Suprapubic skin (tissue), 4 donors: ENCODE measurements at regions not wholly inside any gene's neighbourhood (a gene's known extent, or its start where the extent isn't known, plus 50 kb on each side); places are given as distances from the start of the nearest gene placed in this dataset.

ENCODE experiments used
- DNase-seq, 2 donors: peaks; one replicate each; pipeline ENCODE4 v3.0.0-alpha.2; 2019; ENCODE audit warnings: low spot score in 2 of 2
- H3K27ac ChIP-seq: fragments of 200-600 bp; sonication (generic); one replicate; pipeline ENCODE4 v1.5.1; 2019
- H3K27me3 ChIP-seq: fragments of 200-600 bp; sonication (generic); one replicate; pipeline ENCODE4 v1.5.1; 2019
- H3K36me3 ChIP-seq: fragments of 200-600 bp; sonication (generic); one replicate; pipeline ENCODE4 v1.5.1; 2019
- H3K4me1 ChIP-seq: fragments of 200-600 bp; sonication (generic); one replicate; pipeline ENCODE4 v1.5.1; 2019
- H3K4me3 ChIP-seq: fragments of 200-600 bp; sonication (generic); one replicate; pipeline ENCODE4 v1.5.1; 2019; ENCODE audit warnings: mild to moderate bottlenecking
- H3K9me3 ChIP-seq: fragments of 200-600 bp; sonication (generic); one replicate; pipeline ENCODE4 v1.5.1; 2019
- CTCF ChIP-seq, 2 donors: fragments of 200-600 bp in 1 of 2; fragments of 450-650 bp in 1 of 2; sonication (generic) in 1 of 2; IDR thresholded peaks; one replicate each; pipeline ENCODE4 v1.5.1; 2016 to 2019; ENCODE audit warnings: antibody characterized with exemption in 2 of 2, mild to moderate bottlenecking in 1 of 2, moderate library complexity in 1 of 2
- EP300 ChIP-seq: sonication (generic); formaldehyde crosslinking; IDR thresholded peaks from one replicate; pipeline ENCODE4 v1.6.1; 2017; ENCODE audit warnings: antibody characterized with exemption
- POLR2A ChIP-seq, 2 donors: fragments of 450-650 bp; IDR thresholded peaks; one replicate each; pipeline ENCODE4 v1.6.1; 2017; ENCODE audit warnings: antibody characterized with exemption in 2 of 2, mild to moderate bottlenecking in 2 of 2, moderate library complexity in 2 of 2
- POLR2AphosphoS5 ChIP-seq, 3 donors: sonication (generic); formaldehyde crosslinking; IDR thresholded peaks; one replicate each; pipeline ENCODE4 v1.6.1; 2017; ENCODE audit warnings: antibody characterized with exemption in 3 of 3
- WGBS: methylation state at CpG from one replicate; pipeline ENCODE4 v1.1.5; 2018; 5-methylcytosine and 5-hydroxymethylcytosine counted together

DNA sequence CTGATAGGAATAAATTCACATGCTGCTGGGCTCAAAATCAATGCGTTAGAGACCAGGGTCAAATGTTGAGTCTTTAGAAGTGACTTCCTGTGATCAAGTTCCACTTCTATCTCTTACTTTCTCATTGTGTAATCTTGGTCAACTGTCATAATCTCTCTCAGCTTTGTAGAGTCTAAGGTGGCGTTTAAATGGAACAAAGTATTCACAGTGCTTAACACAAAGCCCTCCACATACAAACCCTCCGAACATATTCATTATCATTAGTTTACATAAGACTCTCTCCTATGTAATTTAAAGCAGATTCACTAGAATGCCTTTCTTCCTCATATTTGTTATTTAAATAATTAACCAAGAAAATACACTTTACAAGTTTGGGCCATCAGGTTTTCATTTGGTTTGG, 1044.1 kb downstream of the EFNB2 start:
- no peak overlapping the region for H3K4me3 ChIP-seq
- H3K9me3 ChIP-seq, result no peaks in the 10 kb centered on the region
- 90% methylated on average over 3 of the region's 3 CpGs for WGBS
- no peaks in the 10 kb centered on the region for H3K27me3 ChIP-seq
- no peaks in the 10 kb centered on the region for H3K36me3 ChIP-seq
- no peak for DNase-seq
- no peaks in the 10 kb centered on the region for H3K4me1 ChIP-seq
- H3K27ac ChIP-seq, result no peak overlapping the region
- no peak for TF ChIP-seq EP300
- no peak for TF ChIP-seq POLR2AphosphoS5 (IDR thresholded peaks at IDR 0.05)
- TF ChIP-seq POLR2A (IDR thresholded peaks at IDR 0.05), result no peak
- TF ChIP-seq CTCF (IDR thresholded peaks at IDR 0.05), result no peak

DNA sequence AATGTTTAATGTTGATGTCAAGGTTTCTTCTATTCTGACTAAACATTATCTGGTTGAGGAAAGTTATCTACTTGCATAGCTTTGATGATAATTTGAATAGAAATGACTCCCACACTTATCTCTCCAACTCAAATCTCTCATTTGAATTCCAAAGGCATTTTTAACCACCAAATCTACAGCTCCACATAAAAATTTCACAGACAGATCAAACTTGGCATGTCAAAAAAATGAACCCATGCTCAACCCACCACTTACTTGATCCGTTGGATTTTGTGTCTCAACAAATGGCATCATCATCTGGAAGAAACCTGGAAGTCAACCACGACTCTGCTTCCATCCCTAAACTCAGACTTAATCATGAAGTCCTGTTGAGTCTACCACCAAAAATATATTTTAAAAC, 1050.4 kb downstream of the EFNB2 start:
- TF ChIP-seq EP300 (no peak), POLR2A (IDR thresholded peaks at IDR 0.05) (no peak), CTCF (IDR thresholded peaks at IDR 0.05) (no peak), POLR2AphosphoS5 (IDR thresholded peaks at IDR 0.05) (no peak)
- 70% methylated on average over 2 of the region's 2 CpGs for WGBS
- Histone ChIP-seq H3K27me3 (no peaks in the 10 kb centered on the region), H3K27ac (no peak overlapping the region), H3K9me3 (no peaks in the 10 kb centered on the region), H3K36me3 (no peaks in the 10 kb centered on the region), H3K4me3 (no peak overlapping the region), H3K4me1 (no peaks in the 10 kb centered on the region)
- DNase-seq, result no peak

DNA sequence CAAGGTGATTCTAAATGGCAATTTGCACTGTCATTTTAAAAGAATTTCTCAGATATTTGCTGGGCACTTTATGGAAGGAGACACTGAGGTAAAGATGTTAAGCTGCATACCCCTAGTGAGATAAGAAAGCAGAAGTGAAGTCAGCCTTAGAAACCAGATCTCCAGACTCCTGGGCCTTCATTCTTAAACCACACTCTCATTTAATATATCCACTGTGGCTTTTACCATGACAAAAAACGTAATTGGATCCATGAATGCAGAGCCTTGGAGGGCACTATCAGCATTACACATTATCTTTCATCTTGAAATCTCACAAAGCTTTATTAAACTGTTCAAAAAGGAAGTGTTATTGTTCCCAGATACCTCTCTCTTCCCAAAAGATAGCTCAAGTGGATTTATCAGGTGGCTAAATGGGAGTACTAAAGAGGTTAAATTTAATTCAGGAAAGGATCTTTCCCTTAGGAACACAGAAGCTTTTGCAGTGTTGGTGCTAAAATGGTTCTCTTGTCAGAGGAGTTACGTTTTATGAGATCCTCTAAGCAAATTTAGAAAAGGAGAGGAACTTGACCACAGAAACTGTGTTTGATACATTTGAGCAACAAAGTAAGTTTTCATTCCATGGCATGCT, 1060.4 kb downstream of the EFNB2 start:
- H3K4me1 ChIP-seq, result no peaks in the 10 kb centered on the region

DNA sequence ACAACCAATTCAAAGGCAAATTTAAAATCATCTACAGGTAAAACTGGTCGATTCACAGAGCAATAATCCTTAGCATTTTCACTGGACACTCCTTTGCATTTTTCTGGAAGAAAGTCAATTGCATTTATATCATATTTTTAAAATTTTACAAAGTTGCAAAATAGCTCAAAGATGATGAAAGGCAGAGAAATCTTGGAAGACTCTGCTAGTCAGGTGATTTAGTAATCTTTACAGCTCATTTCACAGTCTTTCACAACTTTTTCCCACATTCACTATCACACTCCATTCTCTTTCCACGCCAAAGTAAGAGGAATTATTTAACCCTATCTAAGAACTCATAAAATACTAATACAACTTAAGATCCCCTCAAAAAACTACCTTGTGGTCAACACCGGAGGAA, 1063.8 kb downstream of the EFNB2 start:
- Histone ChIP-seq H3K27ac (no peak overlapping the region), H3K9me3 (no peaks in the 10 kb centered on the region), H3K36me3 (no peaks in the 10 kb centered on the region), H3K4me1 (no peaks in the 10 kb centered on the region), H3K4me3 (no peak overlapping the region), H3K27me3 (no peaks in the 10 kb centered on the region)
- DNase-seq, result no peak
- TF ChIP-seq EP300 (no peak), POLR2AphosphoS5 (IDR thresholded peaks at IDR 0.05) (no peak)
- 83% methylated on average over 3 of the region's 3 CpGs for WGBS

More for the DNA sequence above, 1060.4 kb downstream of the EFNB2 start:
- no peaks in the 10 kb centered on the region for H3K9me3 ChIP-seq
- no peak for DNase-seq
- no peak overlapping the region for H3K27ac ChIP-seq
- WGBS, result 72% methylated on average over 2 of the region's 2 CpGs
- H3K36me3 ChIP-seq, result no peaks in the 10 kb centered on the region
- H3K27me3 ChIP-seq, result no peaks in the 10 kb centered on the region
- H3K4me3 ChIP-seq, result no peak overlapping the region
- TF ChIP-seq POLR2AphosphoS5 (IDR thresholded peaks at IDR 0.05) (no peak), CTCF (IDR thresholded peaks at IDR 0.05) (no peak), POLR2A (IDR thresholded peaks at IDR 0.05) (no peak), EP300 (no peak)

- no peak for DNase-seq
- 80% methylated on average over 1 of the region's 1 CpG for WGBS
- H3K27me3 ChIP-seq, result no peaks in the 10 kb centered on the region
- no peak overlapping the region for H3K27ac ChIP-seq
- no peak overlapping the region for H3K4me3 ChIP-seq
- H3K9me3 ChIP-seq, result no peaks in the 10 kb centered on the region
- TF ChIP-seq CTCF (IDR thresholded peaks at IDR 0.05) (no peak), POLR2A (IDR thresholded peaks at IDR 0.05) (no peak), EP300 (no peak), POLR2AphosphoS5 (IDR thresholded peaks at IDR 0.05) (no peak)
- no peaks in the 10 kb centered on the region for H3K36me3 ChIP-seq
- H3K4me1 ChIP-seq, result no peaks in the 10 kb centered on the region
Measured at GRCh38 chr13:105466376-105466775, 1069.1 kb downstream of the EFNB2 start.

DNA sequence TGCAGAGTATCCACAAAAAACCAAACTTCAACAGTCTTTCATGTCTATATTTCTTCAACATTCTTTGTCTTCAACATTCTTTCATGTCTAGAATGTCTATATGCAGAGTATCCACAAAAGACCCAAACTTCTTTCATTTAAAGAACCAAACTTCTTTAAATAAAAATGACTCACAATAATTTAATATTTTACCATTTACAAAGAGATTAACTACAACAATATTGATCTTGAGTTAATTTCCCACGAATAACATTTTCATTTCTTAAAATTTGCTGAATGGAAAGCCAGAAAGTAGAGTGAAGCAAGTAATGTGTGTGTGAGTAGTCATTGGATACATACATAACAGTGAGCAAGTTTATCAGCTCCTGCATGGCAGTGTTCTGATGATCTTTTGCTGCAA, 1069.7 kb downstream of the EFNB2 start, which contains the start of gene DAOA:
DAOA (plus strand) TSS at position 301 of the 400 bp plus-strand sequence.
- no peak for DNase-seq
- Histone ChIP-seq H3K9me3 (no peaks in the 10 kb centered on the region), H3K27me3 (no peaks in the 10 kb centered on the region), H3K36me3 (no peaks in the 10 kb centered on the region), H3K4me3 (no peak within 1 kb of the TSS), H3K4me1 (no peaks in the 10 kb centered on the region), H3K27ac (no peak within 1 kb of the TSS)
- no peak for TF ChIP-seq EP300
- TF ChIP-seq POLR2A (IDR thresholded peaks at IDR 0.05), result no peak
- TF ChIP-seq CTCF (IDR thresholded peaks at IDR 0.05), result no peak
- no peak for TF ChIP-seq POLR2AphosphoS5 (IDR thresholded peaks at IDR 0.05)
- 75% methylated on average over 1 of the region's 1 CpG for WGBS
